ENCODE measurements at regions not wholly inside any gene's neighbourhood (a gene's known extent, or its start where the extent isn't known, plus 50 kb on each side); places are given as distances from the start of the nearest gene placed in this dataset.
"Not testable (repeated sequence)": the region's sequence is repeated elsewhere in the genome, so short reads cannot be mapped to it uniquely, and the experiment has no call there.

GRCh38 chr21:16117851-16118590 is 388.2 kb downstream of the USP25 start:
- no peak for DNase-seq

- no peak for DNase-seq
Observed at GRCh38 chr21:16124378-16125138, 394.8 kb downstream of the USP25 start.

GRCh38 chr21:16125274-16125673 is 395.5 kb downstream of the USP25 start:
- no peak for DNase-seq

- not testable (repeated sequence) for DNase-seq
Observed at GRCh38 chr21:16132453-16132852, 402.7 kb downstream of the USP25 start.

GRCh38 chr21:16133248-16133647 is 403.5 kb downstream of the USP25 start:
- no peak for DNase-seq

GRCh38 chr21:16134134-16134533 is 404.4 kb downstream of the USP25 start:
- no peak for DNase-seq

- no peak for DNase-seq
Observed at GRCh38 chr21:16137106-16137505, 407.3 kb downstream of the USP25 start.

- DNase-seq = no peak
Observed at GRCh38 chr21:16145052-16145451, 415.3 kb downstream of the USP25 start.

- no peak for DNase-seq
Observed at GRCh38 chr21:16145479-16145878, 415.7 kb downstream of the USP25 start.

- no peak for DNase-seq
Observed at GRCh38 chr21:16154321-16154720, 424.5 kb downstream of the USP25 start.

- DNase-seq = no peak
Observed at GRCh38 chr21:16154951-16155635, 425.3 kb downstream of the USP25 start.

- DNase-seq = no peak
Observed at GRCh38 chr21:16156841-16157489, 427.2 kb downstream of the USP25 start.

- DNase-seq = no peak
Observed at GRCh38 chr21:16159213-16159970, 429.6 kb downstream of the USP25 start.

GRCh38 chr21:16159971-16160350 is 430.2 kb downstream of the USP25 start:
- no peak for DNase-seq

- no peak for DNase-seq
Observed at GRCh38 chr21:16162953-16163352, 433.2 kb downstream of the USP25 start.

- DNase-seq = no peak
Observed at GRCh38 chr21:16169102-16169511, 439.3 kb downstream of the USP25 start.

GRCh38 chr21:16169779-16170178 is 440.0 kb downstream of the USP25 start:
- DNase-seq = no peak

GRCh38 chr21:16176570-16176969 is 446.8 kb downstream of the USP25 start:
- DNase-seq = no peak

GRCh38 chr21:16177532-16177931 is 447.8 kb downstream of the USP25 start:
- no peak for DNase-seq

- no peak for DNase-seq
Observed at GRCh38 chr21:16179773-16180172, 450.0 kb downstream of the USP25 start.

- DNase-seq = no peak
Observed at GRCh38 chr21:16180614-16181013, 450.8 kb downstream of the USP25 start.

GRCh38 chr21:16181018-16181417 is 451.2 kb downstream of the USP25 start:
- no peak for DNase-seq

- no peak for DNase-seq
Observed at GRCh38 chr21:16185766-16186165, 456.0 kb downstream of the USP25 start.

All from CD4-positive, alpha-beta T cell treated with Interleukin-21 for 1 hour (primary cell).